8988T (cell line): ENCODE measurements at regions not wholly inside any gene's neighbourhood (a gene's known extent, or its start where the extent isn't known, plus 50 kb on each side); places are given as distances from the start of the nearest gene placed in this dataset.
A peak's percentile ranks its signal among the peaks of the same experiment; 100 is the strongest.
"Not testable (repeated sequence)": the region's sequence is repeated elsewhere in the genome, so short reads cannot be mapped to it uniquely, and the experiment has no call there.

Experiments used
- DNase-seq: peaks from one replicate; pipeline ENCODE4 v3.0.0; 2011

DNA sequence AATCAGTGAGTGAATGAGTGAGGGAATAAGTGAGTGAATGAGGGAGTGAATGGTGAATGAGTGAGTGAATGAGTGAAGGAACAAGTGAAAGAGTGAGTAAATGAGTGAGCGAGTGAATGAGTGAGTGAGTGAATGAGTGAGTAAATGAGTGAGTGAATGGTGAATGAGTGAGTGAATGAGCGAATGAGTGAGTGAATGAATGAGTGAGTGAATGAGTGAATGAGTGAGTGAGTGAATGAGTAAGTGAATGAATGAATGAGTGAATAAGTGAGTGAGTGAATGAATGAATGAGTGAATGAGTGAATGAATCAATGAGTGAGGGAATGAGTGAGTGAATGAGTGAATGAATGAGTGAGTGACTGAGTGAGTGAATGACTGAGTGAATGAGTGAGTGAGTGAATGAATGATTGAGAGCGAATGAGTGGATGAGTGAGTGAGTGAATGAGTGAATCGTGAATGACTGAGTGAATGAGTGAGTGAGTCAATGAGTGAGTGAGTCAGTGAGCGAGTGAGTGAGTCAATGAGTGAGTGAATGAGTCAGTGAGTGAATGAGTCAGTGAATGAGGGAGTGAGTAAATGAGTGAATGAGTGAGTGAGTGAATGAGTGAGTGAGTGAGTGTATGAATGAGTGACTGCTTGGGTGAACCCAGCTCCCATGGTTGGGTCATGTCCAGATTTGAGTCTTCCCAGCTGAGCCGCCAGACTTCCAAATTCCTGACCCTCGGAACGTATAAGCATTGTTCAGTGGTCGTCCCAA, 133.0 kb downstream of the NPIPB11 start:
- DNase-seq, result not testable (repeated sequence)

DNA sequence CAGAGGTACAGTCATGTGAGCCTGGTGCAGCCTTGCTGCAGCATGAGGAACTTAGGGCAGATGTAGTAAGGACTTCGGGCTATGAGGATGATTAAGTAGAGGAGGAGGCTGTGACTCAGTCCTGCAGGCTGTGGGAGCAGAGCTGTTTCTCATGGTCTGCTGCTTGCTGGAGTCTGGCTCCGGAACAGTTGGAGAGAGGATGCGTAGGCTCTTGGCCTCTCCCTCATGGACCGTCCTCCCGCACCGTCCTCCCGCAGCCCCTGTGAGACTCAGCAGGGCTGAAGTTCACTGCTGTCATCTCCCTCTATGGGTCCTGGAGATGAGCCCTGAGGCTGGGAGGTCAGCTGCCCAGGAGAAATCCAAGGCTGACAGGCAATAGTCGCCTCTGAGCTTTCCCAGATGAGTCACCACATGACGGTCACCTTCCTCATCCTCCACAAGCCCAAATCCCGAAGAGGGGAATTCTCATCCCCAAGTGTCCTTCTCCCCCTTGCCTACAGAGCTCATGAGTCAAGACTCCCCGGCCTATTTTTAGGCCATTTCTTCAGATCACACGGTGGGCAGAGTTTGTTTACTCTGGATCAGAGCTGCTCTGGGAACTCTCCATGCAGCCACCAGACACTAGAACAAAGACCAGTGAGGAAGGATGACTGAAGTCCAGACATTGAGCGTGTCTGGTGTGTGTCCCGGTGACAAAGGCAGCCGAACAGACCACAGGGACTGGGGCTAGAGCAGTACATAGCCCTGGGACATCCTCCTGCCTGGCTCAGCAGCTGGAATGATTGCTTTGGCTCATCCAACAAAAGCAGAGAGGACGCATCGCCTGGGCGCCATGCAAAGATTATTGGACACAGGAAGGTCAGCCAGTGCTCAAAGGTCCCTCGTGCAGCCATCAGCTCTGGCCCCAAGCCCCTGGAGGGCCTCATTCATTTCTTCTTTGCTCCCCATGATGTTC, 134.5 kb downstream of the NPIPB11 start:
- DNase-seq, result not testable (repeated sequence)

GRCh38 chr16:29270923-29271322, 135.6 kb downstream of the NPIPB11 start:
- DNase-seq, result not testable (repeated sequence)

GRCh38 chr16:29270033-29270432, 136.5 kb downstream of the NPIPB11 start:
- DNase-seq, result not testable (repeated sequence)

DNA sequence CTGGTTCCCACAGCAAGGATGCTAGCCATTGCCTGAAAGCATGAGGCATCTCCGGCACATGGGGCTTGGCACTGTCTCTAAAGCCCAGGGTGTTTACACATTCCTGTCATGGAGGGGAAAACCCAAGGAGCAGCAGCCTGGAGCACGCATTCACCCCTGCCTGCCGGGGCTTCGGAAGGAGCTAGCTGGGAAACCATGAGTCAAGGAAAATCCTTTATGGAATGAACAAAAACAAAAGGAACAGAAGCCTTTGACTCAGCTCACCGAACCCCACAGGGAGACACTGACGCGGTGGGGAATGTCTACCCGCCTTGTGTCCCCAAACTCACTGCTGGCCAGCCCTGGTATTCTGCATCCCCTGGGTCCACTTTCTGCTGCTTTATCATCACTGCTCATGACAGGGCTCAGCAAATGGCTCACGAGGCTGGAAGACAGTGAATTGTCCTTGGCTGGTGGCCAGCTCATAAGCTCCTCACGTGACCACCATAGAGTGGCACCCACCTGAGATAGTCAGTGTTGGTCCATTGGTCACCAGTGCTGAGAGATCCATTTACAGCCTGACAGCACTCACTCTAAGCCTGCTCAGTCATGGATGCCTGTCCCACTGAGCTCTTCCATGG, 137.2 kb downstream of the NPIPB11 start:
- not testable (repeated sequence) for DNase-seq

GRCh38 chr16:29268785-29269191, 137.7 kb downstream of the NPIPB11 start:
- not testable (repeated sequence) for DNase-seq

- not testable (repeated sequence) for DNase-seq
These were observed 138.2 kb downstream of the NPIPB11 start for GRCh38 chr16:29268348-29268747.

DNA sequence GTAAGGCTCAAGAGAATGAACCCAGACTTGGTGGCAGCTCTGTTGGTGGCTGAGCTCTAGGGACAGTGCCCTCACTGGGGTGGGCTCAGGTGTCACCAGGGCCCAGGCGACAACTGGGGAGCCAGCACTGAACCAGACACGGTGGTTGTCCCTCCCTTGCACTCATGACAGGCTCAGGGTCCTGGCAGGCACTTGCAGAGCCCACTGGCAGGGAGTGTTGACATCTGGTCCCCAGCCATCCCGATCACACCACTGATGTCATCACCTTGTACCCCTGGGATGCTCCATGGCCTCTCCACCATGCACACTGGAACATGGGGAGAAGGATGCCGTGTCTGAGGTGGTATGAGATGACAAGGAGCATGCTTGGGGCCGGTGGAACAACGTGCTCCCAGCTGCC, 138.6 kb downstream of the NPIPB11 start:
- DNase-seq, result not testable (repeated sequence)

DNA sequence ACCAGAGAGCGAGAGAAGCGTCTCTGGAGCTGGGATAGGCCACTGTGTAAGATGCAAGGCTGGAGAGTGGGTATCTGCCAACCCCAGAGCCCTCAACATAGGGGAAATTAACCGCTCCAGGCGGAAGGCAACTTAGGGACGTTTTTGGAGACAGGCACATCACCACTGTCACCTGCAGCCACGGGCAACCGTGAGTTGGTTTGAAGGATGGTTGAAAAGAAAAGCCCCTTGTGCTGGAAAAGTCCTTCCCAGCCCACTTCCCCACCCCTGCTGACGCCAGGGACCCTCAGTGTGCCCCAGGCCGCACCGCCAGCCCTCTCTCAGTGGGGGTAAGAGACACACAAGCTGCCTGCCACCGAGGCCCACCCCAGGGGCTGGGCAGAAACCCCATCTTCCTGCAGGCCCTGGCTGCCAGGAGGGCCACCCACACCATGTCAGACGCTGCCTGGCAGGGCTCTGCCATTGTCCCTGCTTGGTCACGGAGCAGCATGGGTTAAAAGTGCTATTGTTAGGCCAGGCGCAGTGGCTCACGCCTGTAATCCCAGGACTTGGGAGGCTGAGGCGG, 139.4 kb downstream of the NPIPB11 start:
- not testable (repeated sequence) for DNase-seq

DNA sequence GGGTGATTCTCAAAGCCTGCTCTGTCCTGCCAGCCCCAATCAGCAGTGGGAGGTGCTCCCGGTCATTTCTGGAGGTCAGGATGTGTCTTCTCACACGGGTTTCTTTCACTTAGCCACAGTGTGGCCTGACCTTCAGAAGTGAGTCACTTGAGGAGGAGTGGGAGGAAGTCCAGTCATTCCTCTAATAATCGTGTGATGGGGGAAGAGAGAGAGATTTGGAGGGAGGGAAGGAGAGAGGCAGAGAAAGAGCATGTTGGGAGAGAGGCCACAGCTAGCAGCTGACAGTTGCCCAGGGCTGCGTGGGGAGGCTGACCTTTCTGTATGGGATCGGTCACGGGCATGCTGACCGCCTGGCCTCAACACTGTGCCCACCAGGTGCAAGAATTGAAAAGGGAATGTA, 139.9 kb downstream of the NPIPB11 start:
- not testable (repeated sequence) for DNase-seq

- peak; percentile 52 for DNase-seq
These were observed 141.2 kb downstream of the NPIPB11 start for GRCh38 chr16:29265255-29265853.

DNA sequence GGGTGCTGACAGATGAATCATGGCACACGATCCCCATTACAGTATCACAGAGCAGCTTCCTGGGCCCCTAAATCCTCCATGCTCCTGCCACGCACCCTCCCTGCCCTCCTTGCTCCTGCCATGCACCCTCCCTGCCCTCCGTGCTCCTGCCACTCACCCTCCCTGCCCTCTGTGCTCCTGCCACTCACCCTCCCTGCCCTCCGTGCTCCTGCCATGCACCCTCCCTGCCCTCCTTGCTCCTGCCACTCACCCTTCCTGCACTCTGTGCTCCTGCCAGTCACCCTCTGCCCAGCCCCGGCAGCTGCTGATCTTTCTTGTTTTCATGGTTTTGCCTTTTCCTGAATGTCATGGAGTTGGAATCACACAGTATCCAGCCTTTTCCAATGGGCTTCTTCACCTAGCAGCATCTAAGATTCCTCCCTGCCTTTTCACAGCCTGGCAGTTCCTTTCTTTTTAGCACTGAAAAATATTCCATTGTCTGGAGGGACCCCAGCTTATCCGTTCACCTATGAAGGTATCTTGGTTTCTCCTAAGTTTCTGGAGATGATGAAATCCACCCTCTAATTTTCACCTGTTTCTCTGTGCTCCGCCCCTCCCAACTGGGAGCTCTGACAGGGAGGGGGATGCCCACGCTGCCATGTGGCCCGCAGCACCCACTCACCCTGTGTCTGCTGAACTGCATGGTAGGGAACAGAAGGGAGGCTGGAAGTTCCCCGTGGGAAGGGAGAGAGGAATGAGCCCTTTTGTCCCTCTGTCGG, 142.3 kb downstream of the NPIPB11 start:
- not testable (repeated sequence) for DNase-seq

DNA sequence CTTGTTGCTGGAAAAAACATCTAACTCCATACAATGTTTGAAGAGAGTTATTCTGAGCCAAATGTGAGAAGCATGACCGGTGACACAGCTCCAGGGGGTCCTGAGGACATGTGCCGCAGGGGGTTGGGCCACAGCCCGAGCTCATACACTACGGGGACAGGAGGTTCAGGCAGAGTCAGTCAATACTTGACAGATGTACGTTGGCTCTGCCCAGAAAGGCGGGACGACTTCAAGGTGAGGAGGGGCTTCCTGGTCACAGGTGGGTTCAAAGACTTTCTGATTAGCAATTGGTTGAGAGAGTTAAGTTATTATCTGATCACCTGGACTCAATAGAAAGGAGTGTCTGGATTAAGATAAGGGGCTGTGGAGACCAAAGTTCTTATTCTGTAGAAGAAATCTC, 143.8 kb downstream of the NPIPB11 start:
- not testable (repeated sequence) for DNase-seq

DNA sequence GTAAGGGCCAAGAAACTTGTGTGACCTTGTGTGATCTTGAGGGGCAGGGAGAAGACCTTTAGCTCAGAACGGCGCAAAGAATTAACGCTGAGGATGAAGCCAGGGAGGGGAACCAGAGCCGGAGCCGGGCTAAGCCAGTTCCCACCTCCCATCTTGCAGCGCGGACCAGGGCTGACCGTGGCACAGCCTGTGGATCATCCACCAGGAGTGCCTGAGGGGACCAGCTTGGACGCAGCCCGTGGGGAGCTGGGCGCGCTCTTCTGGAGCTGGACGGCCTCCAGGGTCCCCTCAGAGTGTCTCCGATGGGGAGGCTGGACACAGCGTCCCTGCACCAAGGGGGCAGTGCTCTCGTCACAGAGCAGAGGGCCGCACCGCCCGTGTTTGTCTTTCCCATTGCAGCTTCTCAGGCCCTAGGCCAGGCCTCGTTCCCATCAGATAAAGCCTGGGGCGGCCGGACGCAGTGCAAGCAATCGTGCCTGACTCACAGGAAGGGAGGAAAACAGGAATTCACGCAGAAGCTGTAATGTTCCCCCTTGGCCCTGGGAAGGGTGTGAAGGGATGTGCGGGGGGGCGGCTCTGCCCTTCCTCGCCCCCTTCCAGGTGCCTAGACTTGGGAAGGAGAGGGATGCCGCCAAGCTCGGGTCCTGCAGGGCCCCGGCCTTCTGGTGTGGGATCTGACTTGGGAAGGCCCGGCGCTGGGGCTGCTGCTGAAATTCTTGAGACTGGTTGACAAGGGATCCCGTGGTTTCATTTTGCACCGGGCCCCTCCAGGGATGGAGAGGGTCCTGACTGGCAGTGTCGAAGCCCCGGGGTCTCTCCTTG, 144.9 kb downstream of the NPIPB11 start:
- not testable (repeated sequence) for DNase-seq

GRCh38 chr16:29260683-29261426, 145.7 kb downstream of the NPIPB11 start:
- DNase-seq, result not testable (repeated sequence)

GRCh38 chr16:29259635-29260457, 146.7 kb downstream of the NPIPB11 start:
- DNase-seq, result not testable (repeated sequence)

- not testable (repeated sequence) for DNase-seq
These were observed 147.4 kb downstream of the NPIPB11 start for GRCh38 chr16:29258946-29259634.
